HG02970 (cell line): ENCODE measurements at regions not wholly inside any gene's neighbourhood (a gene's known extent, or its start where the extent isn't known, plus 50 kb on each side); places are given as distances from the start of the nearest gene placed in this dataset.

Experiments
- ATAC-seq: cut with Tn5 transposase; IDR thresholded peaks from one replicate; pipeline ENCODE4 v1.9.1; 2021; ENCODE audit warnings: mild to moderate bottlenecking, moderate library complexity, moderate number of reproducible peaks; ENCODE audit not compliant: unreplicated experiment, low FRiP score

DNA sequence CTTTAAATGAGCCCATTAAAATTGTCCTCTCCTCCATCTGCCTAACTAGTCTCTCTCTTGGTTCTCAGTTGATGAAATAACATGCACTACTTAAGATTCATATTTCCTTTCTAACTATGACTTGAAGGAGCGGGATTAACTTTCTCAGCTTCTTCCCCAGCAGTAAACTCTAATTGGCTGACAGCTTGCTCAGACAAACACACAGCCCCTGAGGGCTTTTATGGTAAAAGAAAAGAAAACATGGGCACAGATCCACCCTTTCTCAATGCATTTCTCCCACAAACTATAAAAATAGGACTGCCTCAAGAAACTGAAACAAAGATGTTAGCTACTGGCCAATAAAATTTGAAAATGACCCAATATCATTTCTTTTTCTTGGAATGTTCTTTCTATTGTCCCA, 703.1 kb downstream of the ADGRL2 start:
- ATAC-seq = no peak

DNA sequence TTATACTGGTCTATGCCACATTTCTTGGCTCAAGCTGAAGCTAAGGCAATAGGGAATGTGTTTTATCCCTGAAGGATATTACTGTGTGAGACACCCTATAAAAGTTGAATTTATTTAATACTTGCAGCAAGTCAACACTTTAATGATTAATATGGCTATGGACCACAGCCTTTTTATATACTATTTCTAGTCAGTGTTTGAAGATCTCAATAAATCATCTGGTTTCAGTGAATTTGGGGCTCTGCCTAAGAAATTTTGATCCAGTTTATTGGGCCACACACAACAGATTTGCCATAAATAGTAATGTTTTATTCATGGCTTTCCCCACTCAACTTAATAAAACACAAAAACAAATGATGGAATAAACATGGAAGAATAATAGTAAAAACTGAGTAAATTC, 698.3 kb downstream of the ADGRL2 start:
- no peak for ATAC-seq

DNA sequence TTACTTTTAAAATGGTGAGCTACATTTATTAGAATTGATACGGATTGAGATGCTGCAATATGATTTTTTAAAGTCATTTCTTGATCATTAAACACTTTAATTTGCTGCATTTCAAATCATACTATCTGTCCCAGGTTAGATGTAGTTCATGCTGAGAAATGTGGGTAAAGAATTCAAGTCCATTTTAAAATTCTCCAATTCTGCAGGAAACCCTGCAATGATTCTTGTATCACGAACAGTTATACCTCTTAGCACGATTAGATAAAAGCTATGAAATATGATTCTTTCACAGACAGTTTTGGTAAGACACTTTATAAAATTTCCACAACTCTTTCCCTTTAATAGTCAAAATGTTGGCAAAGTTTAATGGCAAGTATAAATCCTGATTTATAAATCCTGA, 693.4 kb downstream of the ADGRL2 start:
- ATAC-seq = no peak

DNA sequence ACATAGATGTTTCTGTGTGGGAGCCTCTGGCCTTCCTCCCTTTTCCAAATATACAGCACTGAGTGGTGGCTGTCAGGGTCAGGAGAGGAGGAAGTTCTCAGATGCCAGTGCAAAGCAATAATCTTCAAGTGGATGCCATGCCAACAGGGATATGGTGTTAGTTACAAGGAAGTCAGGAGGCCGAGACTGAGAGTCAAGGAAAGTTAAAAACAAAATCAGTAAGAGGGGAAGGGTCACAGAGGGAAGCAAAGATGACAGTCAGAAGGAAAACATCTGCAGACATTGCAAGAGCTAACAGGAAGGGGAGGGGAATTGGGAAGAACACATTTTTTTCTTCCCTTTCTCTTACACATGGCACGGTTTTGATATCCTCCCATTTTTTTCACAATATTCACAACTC, 691.4 kb downstream of the ADGRL2 start:
- ATAC-seq = no peak

DNA sequence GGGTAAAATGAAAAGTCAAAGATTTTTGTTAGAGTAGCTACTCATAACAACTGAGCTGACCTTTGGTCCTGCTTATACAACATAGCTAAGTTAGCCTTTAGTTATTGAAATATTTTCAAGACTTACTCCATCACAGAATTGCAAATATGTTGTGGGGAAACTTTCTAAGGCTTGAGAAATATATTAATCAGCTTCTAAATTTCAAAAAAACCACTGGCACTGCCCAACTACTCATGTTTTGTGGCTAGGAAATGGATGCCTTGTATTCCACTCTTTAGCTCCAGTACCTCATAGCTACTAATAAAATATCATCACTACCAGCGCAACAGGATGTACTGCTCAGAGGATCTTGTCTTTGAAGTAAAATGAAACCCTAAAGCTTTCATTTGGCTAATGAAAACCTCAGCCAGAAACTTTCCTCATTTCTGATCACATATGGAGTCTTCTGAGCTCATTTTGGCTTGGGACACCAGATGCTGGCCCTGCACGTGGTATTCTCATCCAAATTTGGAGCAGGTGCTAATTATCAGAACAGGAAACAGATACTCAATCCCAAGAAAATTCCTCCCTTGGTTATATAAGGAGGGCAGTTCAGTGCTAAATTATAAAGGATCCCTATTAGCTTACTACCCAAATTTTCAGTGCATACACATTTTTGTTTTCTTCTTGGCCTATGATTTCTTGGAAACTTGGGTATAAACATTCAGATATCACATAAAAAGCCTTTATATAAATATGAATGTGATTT, 690.7 kb downstream of the ADGRL2 start:
- ATAC-seq = no peak

DNA sequence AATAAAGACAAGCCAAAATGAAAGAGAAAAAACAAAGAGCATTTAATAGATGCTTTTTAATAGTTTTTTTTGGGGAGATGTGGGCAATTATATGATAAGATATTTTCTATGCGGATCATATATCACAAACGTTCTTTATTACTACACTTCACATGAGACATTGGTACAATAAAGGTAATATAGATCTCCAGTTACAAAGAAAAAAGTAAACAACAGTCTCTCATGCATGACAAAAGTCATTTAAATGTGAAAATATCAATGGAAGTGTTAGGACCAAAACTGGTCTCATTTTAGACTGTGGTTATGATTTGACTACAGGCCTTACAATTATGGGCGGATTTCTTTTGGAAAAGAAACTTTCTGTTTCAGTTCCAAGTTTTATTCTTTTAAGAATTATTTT, 687.0 kb downstream of the ADGRL2 start:
- ATAC-seq = no peak

DNA sequence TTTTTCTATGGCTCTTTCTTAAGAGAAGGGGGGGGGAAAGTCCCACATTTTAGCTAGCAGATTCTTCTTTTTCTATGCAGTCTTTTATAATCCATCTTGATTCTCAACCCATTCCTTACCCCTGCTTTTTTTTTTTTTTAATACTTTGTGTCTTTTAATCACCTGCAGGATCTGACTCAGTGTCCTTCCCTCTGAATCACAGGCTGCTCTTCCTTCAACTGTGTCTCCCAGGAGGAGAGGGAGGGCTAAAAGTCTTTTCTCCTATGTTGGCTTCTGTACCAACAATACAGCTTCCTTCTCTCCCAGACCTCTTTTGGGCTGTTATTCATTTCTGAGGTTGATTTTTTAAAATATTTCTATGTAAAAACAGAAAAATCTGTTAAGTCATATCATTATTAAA, 686.2 kb downstream of the ADGRL2 start:
- no peak for ATAC-seq

DNA sequence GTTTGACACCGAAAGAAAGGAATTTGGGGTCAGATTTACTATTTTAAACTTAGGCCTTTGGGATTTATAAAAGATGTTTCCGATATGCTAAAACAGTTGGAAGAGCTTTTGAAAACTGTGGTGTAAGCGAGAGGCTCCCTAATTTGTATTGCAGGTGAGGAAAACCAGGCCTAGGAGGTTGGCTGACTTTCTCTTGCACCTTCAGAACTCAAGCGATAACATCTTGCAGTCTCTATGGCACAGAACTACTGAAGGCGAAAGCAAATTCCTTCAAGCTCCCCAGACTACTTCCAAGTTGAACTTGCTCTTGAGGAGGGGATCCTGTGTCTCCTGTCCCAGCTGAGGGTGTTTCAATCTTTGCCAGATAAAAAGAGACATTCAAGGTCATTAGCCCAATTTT, 685.7 kb downstream of the ADGRL2 start:
- no peak for ATAC-seq

DNA sequence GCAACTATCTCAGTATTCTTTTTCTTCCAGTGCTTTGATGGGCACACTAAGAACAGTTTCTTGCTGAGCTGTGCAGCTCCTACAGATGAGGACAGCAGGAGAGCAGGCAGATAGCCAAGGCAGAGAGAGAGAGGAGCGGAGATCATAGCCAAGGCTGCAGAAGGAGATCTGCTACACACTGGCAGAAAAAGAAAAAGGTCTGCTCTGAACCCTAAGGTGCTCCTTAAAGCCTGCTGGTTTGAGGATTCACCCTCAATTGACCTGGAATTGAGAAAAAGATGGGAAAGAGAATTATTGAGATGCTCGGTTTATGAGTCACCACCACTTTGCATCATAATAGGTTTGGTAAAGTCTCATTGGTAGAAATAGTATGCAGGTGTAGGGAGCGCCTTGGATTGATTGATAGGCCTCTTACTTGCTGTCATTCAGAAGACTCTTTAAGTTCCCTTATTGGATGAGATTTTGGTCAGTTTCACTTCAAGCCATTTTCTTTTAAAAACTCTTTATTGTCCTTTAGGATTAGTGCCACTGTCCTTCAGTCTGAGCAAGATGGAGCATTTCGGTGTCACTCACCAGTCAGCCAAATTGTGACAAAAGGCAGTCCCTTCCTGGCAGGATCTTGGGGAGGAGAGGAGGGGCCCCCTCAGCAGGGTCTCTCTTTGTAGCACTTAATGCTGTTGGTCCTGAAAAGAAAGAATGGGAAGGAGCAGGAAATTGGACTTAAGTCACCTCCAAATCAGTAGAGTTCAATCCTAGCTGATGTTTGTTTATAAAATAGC, 685.0 kb downstream of the ADGRL2 start:
- ATAC-seq = no peak

DNA sequence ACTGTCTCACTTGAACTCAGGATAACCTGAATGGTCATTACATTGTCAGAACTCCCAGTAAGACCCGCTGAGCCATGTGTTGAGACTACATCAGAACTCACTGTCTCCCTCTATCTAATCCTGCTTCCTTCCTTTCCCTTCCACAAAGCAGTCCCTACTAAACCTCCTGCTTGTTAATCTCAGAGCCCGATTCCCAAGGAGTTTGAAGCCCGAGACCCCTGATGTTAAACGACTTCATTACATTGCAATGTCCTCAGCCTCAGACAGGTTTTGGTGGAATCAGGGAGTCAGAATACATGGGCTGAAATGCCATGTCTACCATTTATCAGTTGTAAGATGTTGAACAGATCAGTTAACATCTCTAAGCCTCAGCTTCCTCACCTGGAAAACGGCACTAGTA, 682.4 kb downstream of the ADGRL2 start:
- no peak for ATAC-seq

DNA sequence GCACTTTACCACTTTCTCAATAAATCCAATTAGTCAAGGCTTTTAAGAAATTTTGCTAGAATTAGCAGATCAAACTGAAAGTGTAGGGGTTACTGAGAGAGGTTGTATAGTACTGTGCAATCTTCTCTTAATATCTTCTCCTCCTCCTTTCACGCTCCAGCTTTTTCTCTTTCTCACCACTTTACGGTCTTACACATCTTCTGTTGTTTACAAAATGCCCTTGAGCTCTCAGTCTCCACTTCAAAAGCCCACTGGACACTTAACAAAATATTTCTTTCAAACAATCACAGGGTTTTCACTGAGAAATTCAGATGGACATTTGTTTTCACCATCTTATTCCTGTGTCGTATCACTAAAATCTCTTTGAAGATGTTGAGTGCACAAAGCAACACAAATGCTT, 678.2 kb downstream of the ADGRL2 start:
- ATAC-seq = no peak

DNA sequence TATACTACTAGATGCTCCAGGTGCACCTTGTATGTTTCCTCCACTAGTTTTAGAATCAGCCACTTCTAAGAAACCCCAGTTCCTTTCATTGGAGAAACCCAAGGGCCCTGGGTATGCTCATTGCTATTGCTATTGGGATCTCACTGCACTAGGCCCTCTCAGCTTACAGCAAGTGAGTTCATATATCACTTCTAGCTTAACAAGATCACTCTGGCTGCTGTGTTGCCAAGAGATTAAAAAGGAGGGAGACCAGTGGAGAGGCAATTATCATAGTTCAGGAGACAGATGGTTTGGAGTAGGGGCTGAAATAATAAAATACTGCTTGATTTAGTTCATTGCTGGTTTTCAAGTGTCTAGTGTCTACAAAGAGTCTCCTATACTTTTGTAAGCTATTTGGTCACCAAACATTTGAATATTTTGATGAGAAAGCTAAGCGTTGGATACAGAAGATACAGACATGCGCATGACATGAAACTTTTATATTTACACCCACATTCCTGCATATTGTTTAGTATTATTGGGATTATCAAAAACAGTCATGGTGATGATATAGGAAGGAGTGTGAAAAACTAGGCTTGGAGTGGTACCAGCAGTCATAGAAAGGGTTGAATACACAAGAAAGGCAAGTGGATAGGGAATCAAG, 671.9 kb downstream of the ADGRL2 start:
- no peak for ATAC-seq

DNA sequence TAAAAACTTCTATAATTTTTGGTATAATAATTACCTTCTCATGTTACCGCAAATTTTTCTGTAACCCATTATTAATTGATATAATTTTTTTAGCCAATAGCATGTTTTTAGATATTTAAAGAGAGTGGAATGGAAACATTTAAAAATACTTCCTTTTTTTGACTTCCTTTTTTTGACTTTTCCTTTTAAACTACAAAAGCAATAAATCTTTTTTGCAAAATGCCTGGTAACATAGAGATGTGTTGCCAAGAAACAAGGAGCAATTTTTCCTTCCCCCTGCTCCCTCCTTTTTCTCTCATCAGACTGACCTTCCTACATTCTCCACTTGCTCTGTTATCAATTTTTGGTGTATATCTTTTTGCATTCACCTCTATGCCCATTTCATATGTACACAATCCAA, 666.2 kb downstream of the ADGRL2 start:
- no peak for ATAC-seq

DNA sequence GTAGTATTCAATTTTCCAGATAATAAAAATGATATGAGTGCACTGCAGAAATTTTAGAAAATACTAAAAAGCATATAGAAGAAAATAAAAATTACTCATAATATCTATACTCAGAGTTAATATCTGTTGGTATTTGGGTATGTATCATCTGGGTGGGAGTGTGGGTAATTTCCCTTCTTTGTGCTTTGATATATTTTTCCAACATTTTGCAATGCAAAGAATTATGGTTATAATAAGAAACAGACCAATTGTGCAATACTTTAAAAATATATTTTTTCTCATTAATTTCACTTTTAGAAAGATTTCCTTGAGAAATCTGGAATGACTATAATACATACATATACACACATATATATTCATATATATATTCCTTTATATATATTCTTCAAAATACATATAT, 665.7 kb downstream of the ADGRL2 start:
- ATAC-seq = no peak

DNA sequence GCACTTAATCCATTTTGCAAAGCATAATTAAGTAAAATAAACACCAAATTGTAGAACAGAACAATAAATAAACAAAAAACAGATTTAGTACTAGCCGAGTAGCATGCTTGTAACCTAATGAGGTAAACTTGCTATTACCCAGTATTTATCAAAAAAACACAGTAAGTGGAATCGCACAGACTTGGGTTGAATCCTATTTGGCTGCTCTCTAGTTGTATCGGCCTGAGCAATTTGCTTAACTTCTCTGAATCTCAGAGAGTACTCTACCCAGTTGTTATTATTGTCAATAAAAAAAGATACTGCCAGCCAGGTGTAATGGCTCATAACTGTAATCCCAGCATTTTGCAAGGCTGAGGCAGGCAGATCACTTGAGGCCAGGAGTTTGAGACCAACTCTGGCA, 664.3 kb downstream of the ADGRL2 start:
- no peak for ATAC-seq

DNA sequence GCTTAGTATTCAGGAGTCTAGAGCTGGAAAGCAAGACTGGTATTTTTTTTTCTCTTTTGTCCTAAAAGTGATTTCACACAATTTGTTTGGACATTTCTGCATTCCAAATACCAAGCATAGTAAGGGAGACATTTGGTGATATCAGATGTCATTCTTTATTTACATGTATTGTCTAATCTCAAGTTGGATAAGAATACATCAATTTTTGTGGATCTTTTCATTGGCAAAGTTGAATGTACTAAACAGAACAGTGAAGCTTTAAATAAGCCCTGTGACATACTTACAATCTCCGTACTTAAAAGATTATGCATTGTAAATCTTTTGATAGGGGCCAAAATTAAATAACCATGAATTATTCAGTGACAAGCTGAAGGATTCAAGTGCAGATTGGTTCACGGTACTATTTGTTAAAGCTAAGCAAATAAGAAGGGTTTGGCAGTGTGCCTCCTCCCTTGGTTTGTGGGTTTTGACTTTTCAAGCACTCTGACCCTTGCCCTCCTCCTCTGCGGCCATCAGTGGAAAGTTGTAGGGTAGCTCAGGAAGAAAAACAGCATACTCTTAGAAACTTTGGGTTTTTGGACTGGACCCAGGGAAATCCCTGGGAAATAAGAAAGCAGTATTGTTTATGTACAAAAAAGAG, 663.7 kb downstream of the ADGRL2 start:
- ATAC-seq = no peak

DNA sequence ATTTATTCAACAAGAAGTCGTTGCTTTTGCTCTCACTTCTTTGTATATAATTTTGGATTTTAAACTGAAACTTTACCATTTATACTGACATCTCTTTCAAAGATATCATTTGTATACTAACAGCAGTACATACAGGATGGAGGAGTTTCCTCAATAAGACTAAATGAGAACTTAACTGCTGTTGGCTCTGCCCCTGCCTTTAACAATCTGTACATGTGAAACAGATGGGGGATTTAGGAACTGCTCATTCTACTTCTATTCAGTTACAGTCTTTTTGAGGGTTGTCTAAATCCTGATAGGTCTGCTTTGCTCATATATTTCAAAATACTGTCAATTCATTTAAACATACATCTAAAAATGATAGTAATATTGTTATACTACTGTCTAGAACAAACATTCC, 663.2 kb downstream of the ADGRL2 start:
- no peak for ATAC-seq

DNA sequence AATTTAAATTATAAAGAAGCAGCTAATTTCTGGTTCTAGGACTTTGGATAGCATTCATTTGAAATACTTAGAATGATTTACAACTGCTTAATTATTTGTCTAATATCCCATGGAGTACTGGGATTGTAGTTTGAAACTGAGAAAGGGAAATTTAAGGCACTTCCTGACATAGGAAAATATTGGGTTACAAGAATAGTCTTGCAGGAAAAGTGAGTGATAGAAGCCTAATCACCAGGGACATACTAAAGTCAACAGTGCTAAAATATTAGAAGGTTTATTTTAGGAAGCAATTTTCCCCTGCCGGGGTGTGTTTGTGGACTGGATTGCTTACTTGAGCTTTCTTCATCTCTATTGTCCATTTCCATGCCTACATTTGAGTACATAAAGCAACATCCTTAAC, 661.6 kb downstream of the ADGRL2 start:
- ATAC-seq = no peak

DNA sequence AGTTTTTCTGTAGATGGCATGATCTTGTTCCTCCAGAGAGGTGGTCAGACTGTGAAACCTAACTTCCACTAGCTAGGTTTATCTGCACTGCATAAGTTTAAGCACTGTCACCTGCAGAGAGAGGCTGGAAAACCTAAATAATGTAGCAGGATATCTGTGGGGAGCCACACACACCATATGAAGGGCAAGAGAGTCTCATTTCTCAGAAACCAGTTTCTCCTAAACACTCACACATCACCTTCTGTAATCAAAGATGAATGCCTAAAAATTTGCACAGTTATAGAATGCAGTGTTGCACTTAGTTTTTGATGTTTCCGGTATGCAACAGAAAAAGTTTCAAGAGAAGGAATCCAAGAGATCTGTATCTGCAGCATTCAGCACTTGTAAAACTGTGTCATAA, 654.6 kb downstream of the ADGRL2 start:
- no peak for ATAC-seq

DNA sequence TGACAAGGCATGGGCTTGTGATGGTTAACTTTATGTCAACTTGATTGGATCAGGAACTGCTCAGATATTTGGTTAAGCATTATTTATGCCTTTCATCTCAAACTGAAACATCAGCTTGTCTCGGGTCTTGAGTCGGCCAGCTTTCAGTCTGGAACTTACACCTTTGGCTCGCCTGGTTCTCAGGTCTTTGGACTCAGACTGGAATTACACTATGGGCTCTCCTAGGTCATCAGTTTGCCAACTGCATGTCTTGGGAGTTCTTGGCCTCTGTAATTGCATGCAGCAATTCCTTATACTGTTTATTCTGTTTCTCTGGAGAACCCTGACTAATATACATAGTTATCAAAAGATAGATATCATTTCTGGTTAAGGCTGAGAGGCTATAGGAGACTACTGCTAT, 653.7 kb downstream of the ADGRL2 start:
- ATAC-seq = no peak

DNA sequence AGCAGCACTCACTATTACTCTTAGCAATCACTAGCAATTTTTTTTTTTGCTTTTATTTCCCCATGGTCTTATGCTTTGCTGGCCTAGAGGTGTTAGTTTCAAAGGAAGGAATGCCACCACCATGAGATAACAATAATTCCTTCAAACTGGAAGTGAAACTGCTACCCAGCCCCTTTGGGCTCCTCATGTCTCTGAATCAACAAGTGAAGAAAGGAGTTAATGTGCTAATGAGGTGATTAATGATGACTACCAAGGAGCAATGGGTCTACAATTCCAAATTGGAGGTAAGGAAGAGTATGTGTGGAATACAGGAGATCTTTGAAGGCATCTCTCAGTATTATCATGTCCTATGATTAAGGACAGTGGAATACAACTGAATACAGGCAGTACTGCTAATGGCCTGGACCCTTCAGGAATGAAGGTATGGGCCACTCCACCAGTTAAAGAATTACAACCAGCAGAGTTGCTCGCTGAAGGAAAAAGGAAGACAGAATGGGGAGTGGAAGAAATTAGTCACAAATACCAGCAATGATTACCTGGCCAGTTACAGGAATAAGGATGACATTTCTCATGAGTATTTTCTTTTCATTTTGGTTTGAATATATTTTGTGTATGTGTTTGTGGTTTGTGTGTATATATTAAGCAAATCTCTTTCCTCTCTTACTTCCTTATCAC, 652.9 kb downstream of the ADGRL2 start:
- ATAC-seq = no peak
